GM18517 (cell line): ENCODE measurements at regions not wholly inside any gene's neighbourhood (a gene's known extent, or its start where the extent isn't known, plus 50 kb on each side); places are given as distances from the start of the nearest gene placed in this dataset.
"Not testable (repeated sequence)": the region's sequence is repeated elsewhere in the genome, so short reads cannot be mapped to it uniquely, and the experiment has no call there.

Source experiments
- ATAC-seq: cut with Tn5 transposase; IDR thresholded peaks from one replicate; pipeline ENCODE4 v1.9.1; 2021; ENCODE audit warnings: mild to moderate bottlenecking, moderate library complexity; ENCODE audit not compliant: unreplicated experiment

- ATAC-seq: no peak
Measured at GRCh38 chr4:20062054-20062453, 189.7 kb upstream of the SLIT2 start.

GRCh38 chr4:20050768-20051167 is 200.9 kb upstream of the SLIT2 start:
- no peak for ATAC-seq

- ATAC-seq: no peak
Measured at GRCh38 chr4:20049889-20050288, 201.8 kb upstream of the SLIT2 start.

DNA sequence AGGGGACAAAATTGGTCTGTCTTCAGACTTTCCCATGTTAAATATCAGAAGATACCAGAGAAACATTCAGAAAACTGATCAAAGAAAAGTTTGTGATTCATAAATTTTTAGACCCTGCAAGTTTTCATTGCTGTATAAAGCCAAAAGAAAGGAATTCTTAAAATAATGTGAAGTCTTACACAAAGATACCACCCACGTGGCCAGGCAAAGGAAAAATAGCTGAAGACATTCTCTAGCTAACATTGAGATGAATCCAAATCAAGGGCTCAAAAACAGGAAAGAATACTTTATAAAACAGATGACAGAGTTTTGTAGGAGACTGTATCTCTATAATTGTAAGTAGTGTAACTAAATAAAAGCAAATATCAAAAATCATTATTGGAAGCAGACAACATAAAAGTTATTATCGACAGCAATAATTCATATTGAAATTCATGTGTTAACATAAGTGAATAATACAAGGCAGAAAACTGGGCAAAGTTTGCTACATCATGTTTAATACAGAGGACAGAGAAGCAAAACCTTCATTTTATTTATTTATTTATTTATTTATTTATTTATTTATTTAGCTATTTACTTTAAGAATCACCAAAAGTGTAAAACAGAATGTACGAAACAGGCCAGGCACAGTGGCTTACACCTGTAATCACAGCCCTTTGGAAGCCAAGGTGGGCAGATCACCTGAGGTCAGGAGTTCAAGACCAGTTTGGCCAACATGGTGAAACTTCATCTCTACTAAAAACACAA is 204.6 kb upstream of the SLIT2 start:
- no peak for ATAC-seq

DNA sequence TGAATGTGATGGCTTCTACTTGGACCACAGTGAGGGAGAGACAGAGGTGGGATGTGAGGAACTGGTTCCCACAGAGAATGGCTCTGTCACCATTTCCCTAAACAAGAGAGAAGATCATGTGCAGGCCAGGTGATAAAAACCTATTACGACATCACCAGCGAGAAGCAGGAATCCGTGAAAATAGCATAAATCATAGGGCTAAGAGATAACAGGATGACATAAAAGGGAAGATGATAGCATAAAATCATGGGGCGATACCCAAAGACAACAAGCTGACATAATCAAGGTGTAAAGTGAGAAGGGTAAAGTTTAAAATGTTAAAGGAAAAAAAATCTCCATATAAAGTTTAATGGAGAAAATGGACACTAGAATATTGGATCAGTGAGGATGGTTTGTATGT is 205.5 kb upstream of the SLIT2 start:
- ATAC-seq: no peak

- ATAC-seq: no peak
Measured at GRCh38 chr4:20044966-20045365, 206.7 kb upstream of the SLIT2 start.

DNA sequence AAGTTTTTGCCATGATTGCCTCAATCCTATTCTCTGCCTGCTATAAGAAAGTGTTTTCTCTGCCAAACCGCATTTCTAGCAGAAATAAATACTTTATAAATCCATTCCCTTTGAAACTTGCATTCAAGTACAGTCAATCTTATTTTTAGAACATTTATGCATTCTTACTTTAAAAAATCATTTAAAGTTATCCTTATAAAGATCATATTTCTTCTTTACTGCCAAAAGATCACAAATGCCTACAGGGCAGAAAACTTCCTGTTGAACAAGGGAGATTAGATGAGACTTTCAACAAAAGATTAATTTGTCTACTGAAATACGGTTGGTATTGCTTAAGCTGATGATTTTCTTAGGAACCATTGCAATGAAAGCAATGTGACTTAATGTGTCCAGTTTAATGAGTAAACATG is 207.2 kb upstream of the SLIT2 start:
- no peak for ATAC-seq

- no peak for ATAC-seq
Measured at GRCh38 chr4:20043991-20044390, 207.7 kb upstream of the SLIT2 start.

GRCh38 chr4:20042769-20043168 is 208.9 kb upstream of the SLIT2 start:
- ATAC-seq: no peak

- no peak for ATAC-seq
Measured at GRCh38 chr4:20041839-20042407, 209.8 kb upstream of the SLIT2 start.

DNA sequence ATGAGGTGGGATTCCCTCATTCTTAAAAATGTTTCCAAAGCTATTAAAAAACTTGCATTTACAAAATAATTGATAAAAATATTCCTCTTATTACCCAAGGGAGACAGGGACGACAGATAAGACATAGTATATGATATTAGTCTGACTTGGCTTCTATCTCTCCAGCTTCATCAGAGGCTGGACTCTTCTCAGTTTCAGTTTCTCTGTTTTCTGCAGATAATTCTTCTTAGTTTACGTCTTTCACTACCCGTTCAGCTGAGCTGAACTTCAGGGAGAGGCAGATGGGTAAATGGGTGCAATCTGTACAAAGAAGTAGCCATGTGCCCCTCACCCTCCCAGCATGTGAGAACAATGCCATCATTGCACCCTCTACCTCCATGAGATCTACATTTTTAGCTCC is 214.0 kb upstream of the SLIT2 start:
- ATAC-seq: no peak

DNA sequence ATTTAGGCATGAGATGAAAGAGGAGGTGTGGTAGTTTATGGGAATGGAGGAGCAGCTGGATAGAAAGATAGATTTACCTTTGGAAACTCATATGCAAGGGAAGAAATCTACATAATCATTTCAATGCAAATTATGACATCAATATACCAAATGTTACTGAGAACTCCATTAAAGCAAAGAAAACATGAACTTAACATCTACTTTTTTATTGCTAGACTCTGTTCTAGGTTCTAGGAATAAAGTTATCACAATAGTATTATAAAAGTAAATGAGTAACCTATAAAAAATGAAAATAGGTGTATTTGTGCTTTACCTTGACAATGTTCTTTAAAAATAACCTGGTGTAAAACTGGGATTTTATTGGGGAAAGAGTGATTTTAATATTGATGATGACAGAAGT is 221.6 kb upstream of the SLIT2 start:
- no peak for ATAC-seq

DNA sequence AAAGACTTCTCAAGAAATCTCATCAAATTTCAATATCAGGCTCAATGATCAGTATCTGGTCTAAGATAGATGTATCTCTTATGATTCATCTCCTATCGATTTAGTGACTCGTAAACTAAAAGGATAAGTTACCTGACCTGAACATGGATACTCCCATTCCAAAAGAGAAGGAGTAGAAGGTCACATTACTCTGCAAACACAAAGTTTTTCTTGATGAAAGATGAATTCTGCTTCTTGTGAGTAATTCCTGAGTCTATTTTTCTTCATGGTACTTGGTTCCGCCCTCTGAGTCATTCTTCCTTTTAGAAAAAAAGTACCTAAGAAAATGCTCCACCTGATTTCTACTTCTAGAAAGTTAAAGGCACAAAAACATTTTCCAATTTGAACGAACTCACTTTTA is 223.1 kb upstream of the SLIT2 start:
- no peak for ATAC-seq

- no peak for ATAC-seq
Measured at GRCh38 chr4:20026456-20026855, 225.2 kb upstream of the SLIT2 start.

DNA sequence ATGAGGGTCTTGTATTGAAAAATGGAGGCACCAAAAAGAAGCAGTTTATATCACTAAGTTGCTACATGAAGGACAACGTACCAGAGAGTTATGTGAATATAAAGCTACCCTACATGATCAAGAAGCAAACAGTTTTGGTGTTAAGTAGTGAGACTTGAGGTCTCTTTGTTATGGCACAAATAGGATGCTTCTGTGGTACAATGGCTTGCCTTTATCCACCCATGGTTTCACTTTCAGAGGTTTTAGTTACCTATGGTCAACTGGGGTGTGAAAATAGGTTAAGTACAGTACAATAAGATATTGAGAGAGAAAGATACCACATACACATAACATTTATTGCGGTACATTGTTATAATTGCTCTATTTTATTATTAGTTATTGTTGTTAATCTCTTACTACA is 229.2 kb upstream of the SLIT2 start:
- ATAC-seq: no peak

- ATAC-seq: no peak
Measured at GRCh38 chr4:20020056-20020455, 231.6 kb upstream of the SLIT2 start.

GRCh38 chr4:20019310-20020015 is 232.2 kb upstream of the SLIT2 start:
- no peak for ATAC-seq

DNA sequence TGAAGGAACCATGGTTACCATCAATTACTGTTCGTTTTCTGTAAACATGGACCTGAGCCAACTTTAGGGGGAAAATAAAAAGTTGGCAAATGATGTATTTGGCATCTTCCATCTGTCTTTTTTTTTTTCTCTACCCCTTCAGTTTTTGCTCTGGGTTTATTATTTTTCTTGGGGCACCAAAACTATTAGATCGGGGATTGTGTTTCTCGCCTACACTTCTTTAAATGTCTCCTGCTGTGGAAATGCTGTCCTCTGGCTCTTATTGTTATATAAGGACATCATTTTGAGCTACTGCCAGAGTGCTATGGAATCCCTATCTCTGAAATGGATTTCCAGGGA is 234.0 kb upstream of the SLIT2 start:
- no peak for ATAC-seq

DNA sequence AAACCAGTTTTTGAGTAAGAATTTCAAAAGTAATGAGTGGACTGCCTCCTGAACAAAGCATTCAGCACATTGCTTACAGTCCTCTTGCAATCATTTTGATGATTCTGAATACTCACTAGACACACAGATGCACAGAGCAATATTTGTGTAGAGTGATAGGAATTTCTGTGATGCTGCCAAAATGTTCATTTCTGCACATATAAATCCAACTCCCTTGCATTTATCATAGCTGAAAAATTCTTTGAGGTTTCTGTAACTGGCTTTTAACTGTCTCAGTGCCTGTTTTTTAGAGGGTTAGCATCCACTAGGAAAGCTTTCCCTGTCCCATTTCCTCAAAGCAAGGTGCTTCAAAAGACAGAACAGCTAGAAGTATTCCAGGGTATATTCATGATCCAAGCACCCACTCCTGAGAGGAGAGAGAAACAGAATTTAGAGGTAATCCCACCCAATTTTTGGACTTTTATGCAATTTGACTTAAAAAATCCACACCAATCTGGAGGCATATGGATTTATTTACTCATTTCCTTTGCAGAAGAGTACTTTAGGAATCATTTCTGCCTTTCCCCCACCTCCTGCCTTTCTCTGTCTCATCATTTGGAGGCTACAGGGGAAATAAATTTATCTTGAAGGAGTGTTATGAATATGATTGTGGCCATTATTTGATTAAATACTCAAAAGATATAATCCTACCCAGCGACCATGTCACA is 234.5 kb upstream of the SLIT2 start:
- ATAC-seq: no peak

GRCh38 chr4:20015636-20016224 is 236.0 kb upstream of the SLIT2 start:
- ATAC-seq: no peak

DNA sequence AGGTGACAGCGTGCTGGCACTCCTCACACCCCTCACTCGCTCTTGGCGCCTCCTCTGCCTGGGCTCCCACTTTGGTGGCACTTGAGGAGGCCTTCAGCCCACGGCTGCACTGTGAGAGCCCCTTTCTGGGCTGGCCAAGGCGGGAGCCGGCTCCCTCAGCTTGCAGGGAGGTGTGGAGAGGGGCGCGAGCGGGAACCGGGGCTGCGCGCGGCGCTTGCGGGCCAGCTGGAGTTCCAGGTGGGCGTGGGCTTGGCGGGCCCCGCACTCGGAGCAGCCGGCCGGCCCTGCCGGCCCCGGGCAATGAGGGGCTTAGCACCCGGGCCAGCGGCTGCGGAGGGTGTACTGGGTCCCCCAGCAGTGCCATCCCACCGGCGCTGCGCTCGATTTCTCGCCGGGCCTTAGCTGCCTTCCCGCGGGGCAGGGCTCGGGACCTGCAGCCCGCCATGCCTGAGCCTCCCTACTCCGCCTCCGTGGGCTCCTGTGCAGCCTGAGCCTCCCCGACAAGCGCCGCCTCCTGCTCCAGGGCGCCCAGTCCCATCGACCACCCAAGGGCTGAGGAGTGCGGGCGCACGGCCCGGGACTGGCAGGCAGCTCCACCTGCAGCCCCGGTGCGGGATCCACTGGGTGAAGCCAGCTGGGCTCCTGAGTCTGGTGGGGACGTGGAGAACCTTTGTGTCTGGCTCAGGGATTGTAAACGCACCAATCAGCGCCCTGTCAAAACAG is 247.7 kb upstream of the SLIT2 start:
- ATAC-seq: not testable (repeated sequence)
